HT1080 (cell line): ENCODE measurements at regions not wholly inside any gene's neighbourhood (a gene's known extent, or its start where the extent isn't known, plus 50 kb on each side); places are given as distances from the start of the nearest gene placed in this dataset.
A peak's percentile ranks its signal among the peaks of the same experiment; 100 is the strongest.

Experiments
- DNase-seq: peaks from one replicate; pipeline ENCODE4 v3.0.0-alpha.2; 2015; ENCODE audit warnings: low read depth

DNA sequence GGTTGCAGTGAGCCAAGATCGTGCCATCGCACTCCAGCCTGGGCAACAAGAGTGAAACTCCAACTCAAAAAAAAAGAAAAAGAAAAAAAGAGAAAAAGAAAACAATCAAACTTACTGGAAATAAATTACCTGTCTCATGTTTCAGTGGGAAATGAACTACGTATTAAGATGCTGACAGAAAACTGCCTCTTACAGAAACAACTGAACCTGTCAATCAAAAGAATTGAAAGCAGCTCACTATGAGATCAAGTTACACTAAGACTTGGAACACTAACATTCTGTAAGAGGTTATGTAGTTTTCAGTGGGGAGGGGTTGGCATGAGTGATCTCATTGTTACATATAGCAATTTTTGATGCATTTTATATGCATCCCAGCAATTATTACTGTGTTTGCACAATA lies 64.4 kb upstream of the SPATA31E1 start:
- DNase-seq = no peak

DNA sequence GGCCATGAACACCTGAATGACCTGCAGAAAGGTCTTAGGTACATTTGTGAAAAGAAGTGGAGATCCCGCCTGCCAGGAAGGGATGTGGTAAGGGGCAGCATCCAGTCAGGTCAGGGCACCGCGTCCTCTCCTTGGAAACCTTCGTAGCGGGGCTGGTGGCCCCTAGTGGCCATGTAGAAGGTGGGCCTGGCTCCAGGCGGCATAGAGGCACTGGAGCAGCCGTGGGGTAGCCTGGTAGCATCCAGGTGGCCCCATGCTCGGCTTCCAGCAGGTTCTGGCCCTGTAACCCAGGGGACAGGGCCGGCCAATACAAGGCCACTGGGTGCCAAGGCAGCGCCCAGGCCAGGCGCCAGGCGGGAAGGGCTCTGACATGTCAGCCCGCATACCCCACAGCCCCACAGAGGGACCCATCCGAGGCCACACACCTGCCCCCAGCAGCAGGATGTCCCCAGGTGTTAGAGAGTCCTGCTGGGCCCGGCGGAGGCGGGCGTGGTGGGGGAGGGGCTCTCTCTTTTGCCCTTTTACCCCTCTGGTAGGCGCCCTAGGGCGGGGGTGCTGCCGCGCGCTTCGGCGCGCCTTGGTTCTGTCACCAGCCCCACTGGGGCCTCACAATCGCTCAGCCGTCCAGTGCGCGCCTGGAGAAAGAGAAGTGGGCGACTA lies 58.3 kb upstream of the SPATA31E1 start:
- no peak for DNase-seq

DNA sequence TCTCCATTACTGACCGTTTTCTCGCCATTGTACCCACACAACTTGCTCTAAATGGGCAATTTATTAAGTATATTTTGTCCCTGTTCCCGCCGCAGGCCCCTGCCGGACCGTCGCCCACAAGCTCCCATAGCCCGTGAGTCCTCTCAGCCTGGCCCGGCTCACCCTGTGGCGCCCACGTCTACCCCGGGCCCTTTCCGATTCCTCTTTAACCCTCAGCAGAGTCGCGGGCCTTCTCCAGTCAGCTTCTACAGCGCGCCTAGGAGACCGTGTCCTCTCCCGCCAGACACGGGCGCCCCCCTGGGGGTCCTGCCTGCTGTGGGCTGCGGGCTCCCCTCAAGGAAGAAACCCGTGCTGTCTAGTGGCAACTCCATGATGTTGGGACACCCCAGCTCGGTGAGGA lies 57.8 kb upstream of the SPATA31E1 start:
- no peak for DNase-seq

DNA sequence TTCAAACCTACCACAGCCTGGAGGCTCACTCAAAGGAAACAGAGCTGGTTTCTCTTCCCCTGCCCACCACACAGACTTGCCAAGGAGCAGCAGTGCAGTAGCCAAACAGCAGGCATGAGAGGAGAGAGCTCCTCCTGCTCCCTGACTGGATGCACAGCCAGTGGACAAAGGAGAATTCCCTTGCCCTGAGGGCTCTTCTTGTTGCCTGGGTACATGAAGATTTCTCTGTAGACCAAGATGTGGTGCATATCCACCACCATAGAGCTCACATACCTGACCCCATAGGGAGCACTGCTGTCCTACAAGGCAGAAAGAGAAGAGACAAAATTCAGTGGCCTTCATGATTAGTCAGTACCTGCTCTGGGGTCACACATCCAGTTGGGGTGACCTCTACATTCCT lies 56.3 kb upstream of the SPATA31E1 start:
- no peak for DNase-seq

DNA sequence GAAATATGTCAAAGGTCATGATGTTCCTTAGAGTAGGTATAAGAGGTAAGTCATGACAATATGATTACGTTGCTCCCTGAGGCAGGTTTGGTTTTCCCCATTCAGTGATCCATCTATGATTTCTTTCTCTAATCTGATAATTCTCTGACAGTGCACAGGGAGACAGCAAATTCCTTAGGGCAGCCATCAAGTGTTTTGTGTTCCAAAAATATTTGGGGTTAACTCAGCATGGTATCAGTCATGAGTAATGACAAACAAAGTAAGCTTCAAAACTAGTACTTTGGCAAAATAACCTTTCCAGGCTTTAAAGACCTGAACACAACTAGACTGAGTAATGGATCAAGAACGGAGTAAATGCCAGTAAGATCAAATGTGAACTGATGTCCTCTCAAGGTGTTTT lies 55.3 kb upstream of the SPATA31E1 start:
- DNase-seq = no peak

DNA sequence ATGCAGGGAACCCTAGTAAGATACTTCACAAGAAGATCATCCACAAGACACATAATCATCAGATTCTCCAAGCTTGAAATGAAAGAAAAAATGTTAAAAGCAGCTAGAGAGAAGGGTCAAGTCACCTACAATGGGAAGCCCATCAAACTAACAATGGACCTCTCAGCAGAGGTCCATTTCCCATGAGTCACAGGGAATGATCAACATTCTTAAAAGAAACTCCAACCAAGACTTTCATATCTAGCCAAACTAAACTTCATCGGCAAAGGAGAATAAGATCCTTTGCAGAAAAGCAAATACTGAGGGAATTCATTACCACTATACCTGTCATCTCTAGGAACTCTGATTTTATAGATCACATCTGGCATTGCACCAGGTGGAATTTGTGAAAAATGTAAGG lies 52.9 kb upstream of the SPATA31E1 start:
- peak; percentile 49 for DNase-seq

DNA sequence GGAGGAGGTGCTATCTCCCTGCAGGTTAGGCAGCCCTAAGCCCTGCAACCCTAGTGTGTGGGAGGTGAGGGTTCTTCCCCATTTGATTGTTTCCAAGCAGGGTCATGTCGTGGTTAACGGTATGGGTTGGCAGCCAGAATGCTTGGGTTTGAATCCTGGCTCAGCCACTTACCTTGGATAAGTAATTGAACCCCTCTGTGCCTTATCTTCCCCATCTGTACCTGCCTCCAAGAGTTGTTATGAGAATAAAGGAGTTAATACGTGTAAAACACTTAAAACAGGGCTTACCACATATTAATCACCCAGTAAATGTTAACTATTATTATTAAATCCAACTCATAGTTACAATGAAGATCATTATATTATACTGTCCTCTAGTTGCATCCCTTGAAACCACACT lies 52.2 kb upstream of the SPATA31E1 start:
- no peak for DNase-seq

DNA sequence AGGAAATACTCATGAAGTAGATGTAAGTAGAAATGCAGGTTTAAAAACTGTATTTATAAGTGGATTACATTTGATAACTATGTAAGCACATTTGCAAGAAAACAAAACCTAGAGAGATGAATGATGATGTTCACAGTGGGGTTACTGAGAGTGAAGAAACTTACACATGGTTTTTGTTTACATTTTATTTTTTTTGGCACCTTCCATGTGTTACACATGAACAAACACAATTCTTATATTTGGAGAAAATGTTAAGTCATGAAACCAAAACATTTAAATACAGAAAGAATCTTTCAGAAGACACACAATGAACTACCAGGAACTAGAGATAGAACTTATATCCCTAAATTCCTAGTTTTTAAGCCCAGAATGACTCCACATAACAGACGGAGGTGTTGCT lies 51.5 kb upstream of the SPATA31E1 start:
- DNase-seq = no peak
